Ishikawa (cell line): ENCODE measurements at regions not wholly inside any gene's neighbourhood (a gene's known extent, or its start where the extent isn't known, plus 50 kb on each side); places are given as distances from the start of the nearest gene placed in this dataset.

Experiments
- CEBPB ChIP-seq: IDR thresholded peaks from 2 replicates; pipeline ENCODE4 v1.6.1; 2012
- FOXM1 ChIP-seq: IDR thresholded peaks from 2 replicates; pipeline ENCODE4 v1.6.1; 2012; ENCODE audit warnings: low read depth, borderline replicate concordance
- MAX ChIP-seq: IDR thresholded peaks from 2 replicates; pipeline ENCODE4 v1.6.1; 2012
- TAF1 ChIP-seq: IDR thresholded peaks from 2 replicates; pipeline ENCODE4 v1.6.1; 2012; ENCODE audit warnings: low read depth, mild to moderate bottlenecking
- YY1 ChIP-seq: IDR thresholded peaks from 2 replicates; pipeline ENCODE4 v1.6.1; 2012; ENCODE audit warnings: low read depth

GRCh38 chr2:136531731-136532130 is 233.6 kb upstream of the THSD7B start:
- TF ChIP-seq CEBPB (no peak), YY1 (no peak), FOXM1 (no peak), TAF1 (no peak), MAX (no peak)
